DOHH2 (cell line): ENCODE measurements at regions not wholly inside any gene's neighbourhood (a gene's known extent, or its start where the extent isn't known, plus 50 kb on each side); places are given as distances from the start of the nearest gene placed in this dataset.

Source experiments
- EZH2phosphoT487 ChIP-seq: fragments of 200-600 bp; sonication (generic); IDR thresholded peaks from 2 replicates; pipeline ENCODE4 v1.6.1; 2017; ENCODE audit warnings: borderline replicate concordance, mild to moderate bottlenecking, antibody characterized with exemption, low read length, moderate library complexity, mixed read lengths
- TF ChIP-seq, protein P1 (sequence below): fragments of 200-600 bp; sonication (generic); IDR thresholded peaks from one replicate; pipeline ENCODE4 v1.5.1; 2014; ENCODE audit warnings: antibody characterized with exemption, mild to moderate bottlenecking, low read depth, low read length; ENCODE audit not compliant: poor library complexity, severe bottlenecking

DNA sequence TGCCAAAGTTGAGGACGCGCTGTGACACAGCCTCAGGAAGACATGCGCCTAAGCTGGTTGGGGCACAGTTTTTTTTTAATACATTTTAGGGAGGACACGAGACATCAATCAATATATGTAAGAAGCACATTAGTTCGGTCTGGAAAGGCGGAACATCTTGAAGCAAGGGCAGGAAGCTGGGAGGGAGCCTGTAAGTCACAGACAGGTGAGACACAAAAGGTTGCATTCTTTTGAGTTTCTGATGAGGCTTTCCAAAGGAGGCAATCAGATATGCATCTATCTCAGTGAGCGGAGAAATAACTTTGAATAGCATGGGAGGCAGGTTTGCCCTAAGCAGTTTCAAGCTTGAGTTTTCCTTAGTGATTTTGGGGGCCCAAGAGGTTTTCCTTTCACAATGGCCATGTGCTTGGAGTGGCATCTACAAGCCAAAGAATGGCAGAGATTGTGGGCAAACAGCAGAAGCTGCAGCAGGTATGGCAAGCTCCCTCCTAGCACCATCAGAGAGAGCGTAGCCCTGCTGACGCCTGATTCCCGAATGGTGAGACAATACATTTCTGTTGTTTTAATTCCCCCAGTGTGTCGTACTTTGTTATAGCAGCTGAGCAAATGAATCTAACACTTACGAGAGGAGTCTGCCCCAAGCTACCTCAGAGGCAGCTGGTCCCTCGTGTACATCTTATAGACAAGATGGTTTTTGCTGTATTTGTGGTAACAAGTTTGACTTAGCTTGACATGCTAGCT, 99.5 kb upstream of the TMTC4 start:
- no peak for TF ChIP-seq EZH2phosphoT487
- TF ChIP-seq, protein P1, sequence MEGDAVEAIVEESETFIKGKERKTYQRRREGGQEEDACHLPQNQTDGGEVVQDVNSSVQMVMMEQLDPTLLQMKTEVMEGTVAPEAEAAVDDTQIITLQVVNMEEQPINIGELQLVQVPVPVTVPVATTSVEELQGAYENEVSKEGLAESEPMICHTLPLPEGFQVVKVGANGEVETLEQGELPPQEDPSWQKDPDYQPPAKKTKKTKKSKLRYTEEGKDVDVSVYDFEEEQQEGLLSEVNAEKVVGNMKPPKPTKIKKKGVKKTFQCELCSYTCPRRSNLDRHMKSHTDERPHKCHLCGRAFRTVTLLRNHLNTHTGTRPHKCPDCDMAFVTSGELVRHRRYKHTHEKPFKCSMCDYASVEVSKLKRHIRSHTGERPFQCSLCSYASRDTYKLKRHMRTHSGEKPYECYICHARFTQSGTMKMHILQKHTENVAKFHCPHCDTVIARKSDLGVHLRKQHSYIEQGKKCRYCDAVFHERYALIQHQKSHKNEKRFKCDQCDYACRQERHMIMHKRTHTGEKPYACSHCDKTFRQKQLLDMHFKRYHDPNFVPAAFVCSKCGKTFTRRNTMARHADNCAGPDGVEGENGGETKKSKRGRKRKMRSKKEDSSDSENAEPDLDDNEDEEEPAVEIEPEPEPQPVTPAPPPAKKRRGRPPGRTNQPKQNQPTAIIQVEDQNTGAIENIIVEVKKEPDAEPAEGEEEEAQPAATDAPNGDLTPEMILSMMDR: no peak
